ENCODE measurements at regions not wholly inside any gene's neighbourhood (a gene's known extent, or its start where the extent isn't known, plus 50 kb on each side); places are given as distances from the start of the nearest gene placed in this dataset.

DNA sequence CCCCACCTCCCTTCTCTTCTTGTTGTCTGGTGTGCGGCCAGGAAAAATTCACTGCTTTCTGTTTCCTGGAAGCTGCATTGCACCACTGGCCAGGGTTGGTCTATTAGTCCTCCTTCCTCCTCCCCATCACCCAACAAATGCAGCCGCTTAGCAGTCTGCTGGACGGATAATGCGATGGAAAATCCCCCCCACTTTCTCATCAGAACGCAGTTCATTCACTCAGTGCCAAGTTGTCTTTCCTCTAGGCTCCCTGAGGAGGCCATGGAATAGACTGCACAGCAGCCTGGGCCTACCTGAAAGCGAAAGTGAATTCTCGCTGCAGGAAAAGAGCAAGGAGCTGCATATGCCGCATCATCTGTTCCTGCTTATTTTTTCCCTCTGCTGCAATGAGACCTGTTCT is 513.6 kb downstream of the METTL15 start:
- Mint-ChIP-seq H3K27me3 (ENCODE audit: low read depth) (no peaks in the 10 kb centered on the region), H3K36me3 (ENCODE audit: low read depth) (no peaks in the 10 kb centered on the region), H3K9me3 (ENCODE audit: low read depth) (no peaks in the 10 kb centered on the region), H3K4me3 (ENCODE audit: unreplicated experiment) (no peak overlapping the region), H3K4me1 (ENCODE audit: low read depth) (peaks cover 21% of the 10 kb centered on the region), H3K27ac (ENCODE audit: unreplicated experiment) (no peak overlapping the region)
- TF ChIP-seq, protein P1, sequence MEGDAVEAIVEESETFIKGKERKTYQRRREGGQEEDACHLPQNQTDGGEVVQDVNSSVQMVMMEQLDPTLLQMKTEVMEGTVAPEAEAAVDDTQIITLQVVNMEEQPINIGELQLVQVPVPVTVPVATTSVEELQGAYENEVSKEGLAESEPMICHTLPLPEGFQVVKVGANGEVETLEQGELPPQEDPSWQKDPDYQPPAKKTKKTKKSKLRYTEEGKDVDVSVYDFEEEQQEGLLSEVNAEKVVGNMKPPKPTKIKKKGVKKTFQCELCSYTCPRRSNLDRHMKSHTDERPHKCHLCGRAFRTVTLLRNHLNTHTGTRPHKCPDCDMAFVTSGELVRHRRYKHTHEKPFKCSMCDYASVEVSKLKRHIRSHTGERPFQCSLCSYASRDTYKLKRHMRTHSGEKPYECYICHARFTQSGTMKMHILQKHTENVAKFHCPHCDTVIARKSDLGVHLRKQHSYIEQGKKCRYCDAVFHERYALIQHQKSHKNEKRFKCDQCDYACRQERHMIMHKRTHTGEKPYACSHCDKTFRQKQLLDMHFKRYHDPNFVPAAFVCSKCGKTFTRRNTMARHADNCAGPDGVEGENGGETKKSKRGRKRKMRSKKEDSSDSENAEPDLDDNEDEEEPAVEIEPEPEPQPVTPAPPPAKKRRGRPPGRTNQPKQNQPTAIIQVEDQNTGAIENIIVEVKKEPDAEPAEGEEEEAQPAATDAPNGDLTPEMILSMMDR (IDR thresholded peaks at IDR 0.05): no peak
- no peak for DNase-seq (ENCODE audit: low spot score)

DNA sequence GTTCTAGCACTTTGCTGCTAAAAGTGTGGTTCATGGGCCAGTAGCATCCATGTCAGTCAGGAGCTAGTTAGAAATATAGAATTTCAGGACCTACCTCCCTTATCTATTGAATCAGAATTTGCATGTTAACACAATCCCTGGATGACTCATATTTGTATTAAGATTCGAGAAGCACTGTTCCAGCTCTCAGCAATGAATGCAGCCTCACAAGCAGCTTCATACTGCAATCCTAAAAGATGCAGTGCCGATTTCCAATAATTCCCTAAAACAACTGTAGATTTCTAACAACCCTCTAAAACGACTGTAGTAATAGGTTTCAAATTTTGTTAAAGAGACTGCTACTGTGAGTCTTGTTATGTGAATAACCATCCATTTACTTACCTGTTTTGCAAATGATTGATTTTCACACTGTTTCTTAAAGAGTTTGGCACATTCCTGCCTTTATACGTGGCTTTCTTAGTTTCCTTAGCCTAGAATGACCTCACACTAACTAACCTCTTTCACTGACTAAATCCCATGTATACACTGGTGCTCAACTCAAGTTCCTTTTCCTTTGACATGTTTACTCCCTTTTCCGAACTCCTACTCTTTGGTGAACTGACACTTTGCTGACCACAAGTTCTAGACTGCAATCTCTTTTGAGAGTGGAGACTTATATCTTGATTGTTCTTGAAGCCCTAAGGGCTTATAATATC is 511.8 kb downstream of the METTL15 start:
- peaks cover 21% of the 10 kb centered on the region for H3K4me1 Mint-ChIP-seq (ENCODE audit: low read depth)
- no peaks in the 10 kb centered on the region for H3K36me3 Mint-ChIP-seq (ENCODE audit: low read depth)
- no peaks in the 10 kb centered on the region for H3K9me3 Mint-ChIP-seq (ENCODE audit: low read depth)
- TF ChIP-seq, protein P1 (IDR thresholded peaks at IDR 0.05): no peak
- H3K27ac Mint-ChIP-seq (ENCODE audit: unreplicated experiment): no peak overlapping the region
- no peaks in the 10 kb centered on the region for H3K27me3 Mint-ChIP-seq (ENCODE audit: low read depth)
- H3K4me3 Mint-ChIP-seq (ENCODE audit: unreplicated experiment): no peak overlapping the region
- no peak for DNase-seq (ENCODE audit: low spot score)

DNA sequence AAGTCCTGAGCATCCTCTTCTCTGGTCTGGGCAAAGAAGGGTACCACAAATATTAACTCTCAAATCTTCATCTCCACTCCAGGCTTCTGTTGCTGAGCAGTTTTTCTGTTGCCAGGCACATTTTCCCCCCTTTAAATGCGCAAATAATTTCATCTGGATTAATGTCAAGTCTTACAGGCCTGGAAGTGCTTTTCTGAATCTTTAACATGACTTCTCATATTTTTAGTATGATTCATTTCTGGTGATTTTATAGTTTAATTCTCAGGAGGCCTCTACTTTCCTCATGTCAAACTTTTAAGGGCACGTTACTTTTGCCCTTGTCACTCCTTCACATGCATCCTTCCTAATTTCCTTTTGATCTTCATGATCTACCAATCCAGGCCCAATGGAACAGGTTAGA is 510.2 kb downstream of the METTL15 start:
- no peaks in the 10 kb centered on the region for H3K9me3 Mint-ChIP-seq (ENCODE audit: low read depth)
- TF ChIP-seq, protein P1 (IDR thresholded peaks at IDR 0.05): no peak
- H3K27me3 Mint-ChIP-seq (ENCODE audit: low read depth): no peaks in the 10 kb centered on the region
- DNase-seq (ENCODE audit: low spot score): no peak
- H3K36me3 Mint-ChIP-seq (ENCODE audit: low read depth): no peaks in the 10 kb centered on the region
- peaks cover 21% of the 10 kb centered on the region for H3K4me1 Mint-ChIP-seq (ENCODE audit: low read depth)
- peak overlapping the region; percentile 1 for H3K27ac Mint-ChIP-seq (ENCODE audit: unreplicated experiment)
- no peak overlapping the region for H3K4me3 Mint-ChIP-seq (ENCODE audit: unreplicated experiment)

DNA sequence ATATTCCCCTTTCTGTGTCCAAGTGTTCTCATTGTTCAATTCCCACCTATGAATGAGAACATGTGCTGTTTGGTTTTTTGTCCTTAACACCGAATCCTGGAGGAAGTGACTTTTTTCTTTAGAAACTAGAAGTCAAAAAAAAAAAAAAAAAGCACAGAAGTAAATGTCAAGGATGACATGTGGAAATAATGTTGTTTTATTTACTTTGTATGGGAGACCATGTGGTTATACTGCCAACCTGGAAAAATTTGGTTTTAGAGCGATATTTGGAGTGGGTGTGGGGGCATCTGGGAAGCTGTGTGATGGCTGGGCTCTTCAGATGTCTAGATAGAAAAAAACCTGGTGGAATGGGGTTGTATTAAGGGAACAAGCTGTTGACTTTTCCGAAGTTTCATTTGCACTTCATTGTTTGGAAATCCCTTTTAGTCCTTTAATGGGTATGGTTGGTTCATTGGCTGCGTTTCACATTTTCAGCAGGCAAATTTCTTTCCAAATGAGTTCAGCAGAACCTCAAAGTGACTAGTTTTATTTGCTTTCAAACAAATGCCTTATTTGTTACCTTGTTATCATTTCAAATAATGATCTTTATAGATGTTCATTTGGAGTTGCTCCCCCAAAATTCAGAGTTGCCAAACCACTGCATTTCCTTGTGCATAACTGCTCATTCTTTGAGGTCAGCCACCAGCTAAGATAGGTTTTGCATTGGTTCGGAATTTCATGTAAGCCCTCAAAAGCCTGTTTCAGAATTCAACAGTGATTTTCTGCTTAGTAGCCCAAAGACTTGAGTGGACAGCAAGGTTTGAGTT is 508.2 kb downstream of the METTL15 start:
- H3K36me3 Mint-ChIP-seq (ENCODE audit: low read depth): no peaks in the 10 kb centered on the region
- no peaks in the 10 kb centered on the region for H3K9me3 Mint-ChIP-seq (ENCODE audit: low read depth)
- DNase-seq (ENCODE audit: low spot score): no peak
- H3K4me1 Mint-ChIP-seq (ENCODE audit: low read depth): peaks cover 21% of the 10 kb centered on the region
- H3K4me3 Mint-ChIP-seq (ENCODE audit: unreplicated experiment): no peak overlapping the region
- no peaks in the 10 kb centered on the region for H3K27me3 Mint-ChIP-seq (ENCODE audit: low read depth)
- TF ChIP-seq, protein P1 (IDR thresholded peaks at IDR 0.05): no peak
- no peak overlapping the region for H3K27ac Mint-ChIP-seq (ENCODE audit: unreplicated experiment)

DNA sequence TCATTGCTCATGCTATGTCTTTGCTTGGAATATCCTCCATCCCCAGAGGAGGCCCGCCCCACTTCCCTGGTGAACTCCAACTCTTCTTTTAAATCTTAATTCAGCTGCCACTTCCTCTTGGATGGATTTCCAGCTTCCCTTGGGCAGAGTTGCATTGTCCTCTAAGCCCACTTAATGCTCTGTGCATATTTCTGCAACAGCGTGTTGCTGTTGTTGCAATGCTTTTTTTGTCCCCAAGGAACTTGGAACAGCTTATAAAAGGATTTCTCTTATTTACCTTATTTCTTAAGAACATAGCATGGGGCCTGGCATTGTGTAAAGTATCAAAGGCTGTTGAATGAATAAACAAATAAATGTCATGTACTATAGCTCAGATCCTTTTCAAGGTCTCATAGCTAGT is 507.4 kb downstream of the METTL15 start:
- no peak for DNase-seq (ENCODE audit: low spot score)
- Mint-ChIP-seq H3K27me3 (ENCODE audit: low read depth) (no peaks in the 10 kb centered on the region), H3K27ac (ENCODE audit: unreplicated experiment) (no peak overlapping the region), H3K9me3 (ENCODE audit: low read depth) (no peaks in the 10 kb centered on the region), H3K4me1 (ENCODE audit: low read depth) (peaks cover 21% of the 10 kb centered on the region), H3K36me3 (ENCODE audit: low read depth) (no peaks in the 10 kb centered on the region), H3K4me3 (ENCODE audit: unreplicated experiment) (no peak overlapping the region)
- TF ChIP-seq, protein P1 (IDR thresholded peaks at IDR 0.05): no peak

All from chondrocyte (in vitro differentiated cells).